ENCODE measurements at regions not wholly inside any gene's neighbourhood (a gene's known extent, or its start where the extent isn't known, plus 50 kb on each side); places are given as distances from the start of the nearest gene placed in this dataset.

DNA sequence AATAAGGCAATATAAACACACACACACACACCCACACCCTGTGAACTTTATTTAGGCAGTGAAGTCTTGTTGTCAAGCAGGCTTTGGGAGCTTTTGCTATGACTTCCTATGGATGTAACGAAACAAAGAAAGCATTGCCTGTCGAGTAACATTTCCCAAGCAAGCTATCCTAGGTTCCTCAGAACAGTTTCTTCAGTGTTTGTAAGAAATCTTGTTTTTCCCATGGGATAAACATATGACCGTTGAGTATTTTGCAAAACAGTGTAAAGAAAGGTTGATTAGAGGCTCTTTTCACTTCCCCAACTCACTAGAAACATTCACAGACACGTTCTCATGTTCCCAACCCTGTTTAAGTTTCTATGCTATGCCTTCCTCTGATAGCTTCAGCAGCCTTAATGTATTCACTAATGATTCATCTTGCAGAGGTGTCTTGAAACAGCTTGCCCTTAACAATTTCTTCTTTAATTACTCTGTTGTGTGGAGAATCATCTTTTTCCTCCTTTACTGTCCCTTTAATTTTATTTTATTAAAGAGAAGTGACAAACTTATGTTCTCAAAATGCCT lies 1947.1 kb upstream of the TENM3 start:
- no peaks in the 10 kb centered on the region for H3K4me1 ChIP-seq (ENCODE audit: control insufficient read depth, insufficient read depth, low read length)
- H3K9me3 ChIP-seq (replicated peaks; ENCODE audit: control insufficient read depth, low read depth, low read length), result no peaks in the 10 kb centered on the region
- DNase-seq, result no peak
- no peak overlapping the region for H3K27ac ChIP-seq (ENCODE audit: low read length)
- H3K36me3 ChIP-seq (ENCODE audit: control insufficient read depth, insufficient read depth, low read length), result no peaks in the 10 kb centered on the region
- WGBS (ENCODE audit: insufficient coverage), result no CpG with 5 or more reads among the region's 4 CpGs
- no peak overlapping the region for H3K4me3 ChIP-seq (ENCODE audit: low read length)
- no peaks in the 10 kb centered on the region for H3K27me3 ChIP-seq (ENCODE audit: control insufficient read depth, insufficient read depth, low read length)

DNA sequence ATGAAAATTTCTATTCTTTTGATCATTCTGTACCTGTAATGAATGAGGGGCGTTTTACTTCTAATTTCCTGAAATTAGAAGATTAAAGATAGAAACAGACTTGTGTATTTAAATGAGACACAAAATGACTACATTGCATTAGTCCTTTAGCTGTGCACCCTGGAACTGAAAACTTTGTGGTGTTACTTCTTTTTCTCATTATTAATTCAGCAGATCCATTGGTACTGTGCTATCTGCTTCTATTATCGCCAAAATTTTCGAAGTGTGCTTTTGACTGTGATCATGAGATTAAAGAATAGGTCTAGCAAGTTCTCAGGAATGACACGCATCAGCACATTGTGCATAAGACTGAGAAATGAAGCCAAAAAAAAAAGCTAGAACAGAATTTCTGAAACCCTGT lies 1938.9 kb upstream of the TENM3 start:
- no peaks in the 10 kb centered on the region for H3K9me3 ChIP-seq (replicated peaks; ENCODE audit: control insufficient read depth, low read depth, low read length)
- H3K4me3 ChIP-seq (ENCODE audit: low read length), result no peak overlapping the region
- no peaks in the 10 kb centered on the region for H3K4me1 ChIP-seq (ENCODE audit: control insufficient read depth, insufficient read depth, low read length)
- WGBS (ENCODE audit: insufficient coverage), result 75% methylated on average over 2 of the region's 4 CpGs
- no peak overlapping the region for H3K27ac ChIP-seq (ENCODE audit: low read length)
- H3K36me3 ChIP-seq (ENCODE audit: control insufficient read depth, insufficient read depth, low read length), result no peaks in the 10 kb centered on the region
- no peaks in the 10 kb centered on the region for H3K27me3 ChIP-seq (ENCODE audit: control insufficient read depth, insufficient read depth, low read length)
- DNase-seq, result no peak

DNA sequence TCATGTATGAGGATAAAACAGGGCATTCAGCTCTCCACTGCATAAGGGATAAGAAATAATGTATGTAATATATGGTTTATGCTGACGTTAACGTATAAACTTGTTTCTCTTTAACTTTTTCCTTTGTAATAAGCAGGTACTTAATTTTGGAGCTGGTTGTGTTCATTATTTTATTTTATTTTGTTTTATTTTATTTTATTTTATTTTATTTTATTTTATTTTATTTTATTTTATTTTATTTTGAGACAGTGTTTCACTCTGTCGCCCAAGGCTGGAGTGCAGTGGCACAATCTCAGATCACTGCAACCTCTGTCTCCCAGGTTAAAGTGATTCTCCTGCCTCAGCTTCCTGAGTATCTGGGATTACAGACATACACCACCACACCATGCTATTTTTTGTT lies 1932.6 kb upstream of the TENM3 start:
- H3K4me3 ChIP-seq (ENCODE audit: low read length), result no peak overlapping the region
- no peaks in the 10 kb centered on the region for H3K36me3 ChIP-seq (ENCODE audit: control insufficient read depth, insufficient read depth, low read length)
- no CpG with 5 or more reads among the region's 3 CpGs for WGBS (ENCODE audit: insufficient coverage)
- no peak overlapping the region for H3K27ac ChIP-seq (ENCODE audit: low read length)
- no peaks in the 10 kb centered on the region for H3K27me3 ChIP-seq (ENCODE audit: control insufficient read depth, insufficient read depth, low read length)
- no peaks in the 10 kb centered on the region for H3K9me3 ChIP-seq (replicated peaks; ENCODE audit: control insufficient read depth, low read depth, low read length)
- no peaks in the 10 kb centered on the region for H3K4me1 ChIP-seq (ENCODE audit: control insufficient read depth, insufficient read depth, low read length)
- DNase-seq, result no peak

GRCh38 chr4:180314972-180315371 lies 1928.2 kb upstream of the TENM3 start:
- no peak for DNase-seq
- no peaks in the 10 kb centered on the region for H3K36me3 ChIP-seq (ENCODE audit: control insufficient read depth, insufficient read depth, low read length)
- WGBS (ENCODE audit: insufficient coverage), result no CpG with 5 or more reads among the region's 5 CpGs
- H3K27me3 ChIP-seq (ENCODE audit: control insufficient read depth, insufficient read depth, low read length), result no peaks in the 10 kb centered on the region
- H3K9me3 ChIP-seq (replicated peaks; ENCODE audit: control insufficient read depth, low read depth, low read length), result no peaks in the 10 kb centered on the region
- H3K27ac ChIP-seq (ENCODE audit: low read length), result no peak overlapping the region
- no peaks in the 10 kb centered on the region for H3K4me1 ChIP-seq (ENCODE audit: control insufficient read depth, insufficient read depth, low read length)
- no peak overlapping the region for H3K4me3 ChIP-seq (ENCODE audit: low read length)

DNA sequence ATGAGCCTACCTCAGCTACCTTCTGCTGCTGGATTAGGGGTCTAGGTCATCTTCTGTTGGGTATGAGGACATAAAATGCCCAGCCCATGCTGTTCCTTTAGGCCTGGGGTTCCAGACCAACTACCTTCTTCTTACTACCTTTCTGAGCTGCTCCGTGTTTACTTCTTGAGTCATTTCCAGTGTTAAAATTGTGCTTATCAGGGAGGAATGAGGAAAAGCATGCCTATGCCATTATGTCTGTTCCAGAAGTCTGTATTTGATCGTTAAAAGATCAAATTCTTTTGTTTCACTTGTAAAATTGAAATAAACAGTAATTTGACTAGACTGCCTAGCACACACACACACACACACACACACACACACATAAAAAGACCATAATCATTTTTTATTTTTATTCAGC lies 1912.7 kb upstream of the TENM3 start:
- no peak for DNase-seq
- Histone ChIP-seq H3K4me1 (ENCODE audit: control insufficient read depth, insufficient read depth, low read length) (no peaks in the 10 kb centered on the region), H3K4me3 (ENCODE audit: low read length) (no peak overlapping the region), H3K27ac (ENCODE audit: low read length) (no peak overlapping the region), H3K36me3 (ENCODE audit: control insufficient read depth, insufficient read depth, low read length) (no peaks in the 10 kb centered on the region), H3K27me3 (ENCODE audit: control insufficient read depth, insufficient read depth, low read length) (no peaks in the 10 kb centered on the region), H3K9me3 (replicated peaks; ENCODE audit: control insufficient read depth, low read depth, low read length) (no peaks in the 10 kb centered on the region)
- WGBS (ENCODE audit: insufficient coverage), result no CpG with 5 or more reads among the region's 2 CpGs

DNA sequence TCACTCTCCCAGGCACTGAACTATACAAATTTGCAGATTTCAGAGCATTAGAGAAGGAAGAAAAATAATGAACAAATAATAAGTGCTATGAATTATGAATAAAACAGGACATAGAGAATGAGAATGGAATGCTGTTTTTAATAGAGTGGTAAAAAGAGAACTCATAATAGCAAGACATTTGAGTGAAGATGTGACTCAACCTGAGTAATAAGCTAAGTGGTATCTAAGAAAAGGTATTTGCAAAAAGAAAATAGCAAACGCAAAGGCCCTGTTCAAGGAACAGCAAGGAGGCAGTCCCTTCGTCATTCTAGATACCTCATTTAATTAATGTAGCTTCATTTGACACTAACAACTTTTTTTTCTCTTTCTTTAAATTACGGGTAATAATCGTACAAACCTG lies 1910.0 kb upstream of the TENM3 start:
- WGBS (ENCODE audit: insufficient coverage), result no CpG with 5 or more reads among the region's 4 CpGs
- Histone ChIP-seq H3K4me1 (ENCODE audit: control insufficient read depth, insufficient read depth, low read length) (no peaks in the 10 kb centered on the region), H3K9me3 (replicated peaks; ENCODE audit: control insufficient read depth, low read depth, low read length) (no peaks in the 10 kb centered on the region)

DNA sequence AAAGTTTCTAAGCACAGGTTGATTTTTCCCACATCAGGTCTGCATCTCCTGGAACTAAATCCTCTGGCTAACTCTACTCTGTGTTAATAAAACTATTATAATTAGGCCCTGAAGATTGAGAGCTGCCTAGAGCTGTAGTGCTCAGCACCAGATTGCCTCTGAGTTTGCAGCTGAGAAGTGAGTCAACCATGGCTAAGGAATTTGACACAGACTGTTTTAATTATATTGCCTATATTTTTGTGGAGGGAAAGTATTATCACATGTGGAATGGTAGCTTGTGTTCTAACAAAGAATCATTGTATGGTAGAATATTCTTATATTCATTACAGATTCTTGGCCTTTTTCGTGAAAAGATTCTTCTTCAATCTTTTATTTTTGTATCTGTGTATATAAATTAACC lies 1907.6 kb upstream of the TENM3 start:
- WGBS (ENCODE audit: insufficient coverage), result no CpG with 5 or more reads among the region's 1 CpG
- DNase-seq, result peak; percentile 7
- Histone ChIP-seq H3K9me3 (replicated peaks; ENCODE audit: control insufficient read depth, low read depth, low read length) (no peaks in the 10 kb centered on the region), H3K4me1 (ENCODE audit: control insufficient read depth, insufficient read depth, low read length) (no peaks in the 10 kb centered on the region), H3K4me3 (ENCODE audit: low read length) (no peak overlapping the region), H3K36me3 (ENCODE audit: control insufficient read depth, insufficient read depth, low read length) (no peaks in the 10 kb centered on the region), H3K27me3 (ENCODE audit: control insufficient read depth, insufficient read depth, low read length) (no peaks in the 10 kb centered on the region), H3K27ac (ENCODE audit: low read length) (no peak overlapping the region)

More for the DNA sequence above, 1910.0 kb upstream of the TENM3 start:
- Histone ChIP-seq H3K27ac (ENCODE audit: low read length) (no peak overlapping the region), H3K36me3 (ENCODE audit: control insufficient read depth, insufficient read depth, low read length) (no peaks in the 10 kb centered on the region), H3K27me3 (ENCODE audit: control insufficient read depth, insufficient read depth, low read length) (no peaks in the 10 kb centered on the region), H3K4me3 (ENCODE audit: low read length) (no peak overlapping the region)
- no peak for DNase-seq

- no peaks in the 10 kb centered on the region for H3K36me3 ChIP-seq (ENCODE audit: control insufficient read depth, insufficient read depth, low read length)
- H3K4me1 ChIP-seq (ENCODE audit: control insufficient read depth, insufficient read depth, low read length), result no peaks in the 10 kb centered on the region
- WGBS (ENCODE audit: insufficient coverage), result 88% methylated on average over 1 of the region's 1 CpG
These were observed 1906.6 kb upstream of the TENM3 start for GRCh38 chr4:180336494-180337090.

DNA sequence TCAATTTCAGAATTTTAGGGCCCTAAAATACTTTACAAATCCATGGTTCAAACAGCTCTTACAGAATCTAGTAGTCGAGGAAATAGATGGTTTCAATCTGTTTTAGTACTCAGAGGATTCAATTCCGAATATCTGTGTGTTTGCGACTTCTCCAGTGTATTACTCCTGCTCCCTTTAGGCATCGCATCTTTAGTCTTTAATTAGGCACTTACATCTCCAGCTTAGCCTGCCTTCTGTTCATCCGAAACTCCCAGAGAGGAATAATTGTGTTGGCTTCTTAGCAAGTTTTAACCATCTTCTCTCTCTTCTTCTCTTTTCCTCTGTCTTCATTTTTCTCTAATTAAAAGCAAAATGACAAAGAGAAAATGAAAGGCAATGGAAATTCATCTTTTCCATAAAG lies 1901.3 kb upstream of the TENM3 start:
- DNase-seq, result no peak
- WGBS (ENCODE audit: insufficient coverage), result no CpG with 5 or more reads among the region's 5 CpGs
- Histone ChIP-seq H3K4me1 (ENCODE audit: control insufficient read depth, insufficient read depth, low read length) (no peaks in the 10 kb centered on the region), H3K27me3 (ENCODE audit: control insufficient read depth, insufficient read depth, low read length) (no peaks in the 10 kb centered on the region), H3K27ac (ENCODE audit: low read length) (no peak overlapping the region), H3K9me3 (replicated peaks; ENCODE audit: control insufficient read depth, low read depth, low read length) (no peaks in the 10 kb centered on the region), H3K4me3 (ENCODE audit: low read length) (no peak overlapping the region), H3K36me3 (ENCODE audit: control insufficient read depth, insufficient read depth, low read length) (no peaks in the 10 kb centered on the region)

More at GRCh38 chr4:180336494-180337090, 1906.6 kb upstream of the TENM3 start:
- H3K9me3 ChIP-seq (replicated peaks; ENCODE audit: control insufficient read depth, low read depth, low read length), result no peaks in the 10 kb centered on the region
- H3K27me3 ChIP-seq (ENCODE audit: control insufficient read depth, insufficient read depth, low read length), result no peaks in the 10 kb centered on the region
- H3K4me3 ChIP-seq (ENCODE audit: low read length), result no peak overlapping the region
- H3K27ac ChIP-seq (ENCODE audit: low read length), result no peak overlapping the region
- DNase-seq, result no peak

- Histone ChIP-seq H3K27ac (ENCODE audit: low read length) (no peak overlapping the region), H3K4me3 (ENCODE audit: low read length) (no peak overlapping the region), H3K4me1 (ENCODE audit: control insufficient read depth, insufficient read depth, low read length) (no peaks in the 10 kb centered on the region), H3K27me3 (ENCODE audit: control insufficient read depth, insufficient read depth, low read length) (no peaks in the 10 kb centered on the region), H3K9me3 (replicated peaks; ENCODE audit: control insufficient read depth, low read depth, low read length) (no peaks in the 10 kb centered on the region), H3K36me3 (ENCODE audit: control insufficient read depth, insufficient read depth, low read length) (no peaks in the 10 kb centered on the region)
- WGBS (ENCODE audit: insufficient coverage), result no CpG with 5 or more reads among the region's 2 CpGs
- peak; percentile 5 for DNase-seq
These were observed 1892.3 kb upstream of the TENM3 start for GRCh38 chr4:180350901-180351300.

GRCh38 chr4:180356766-180357165 lies 1886.4 kb upstream of the TENM3 start:
- Histone ChIP-seq H3K4me1 (ENCODE audit: control insufficient read depth, insufficient read depth, low read length) (no peaks in the 10 kb centered on the region), H3K36me3 (ENCODE audit: control insufficient read depth, insufficient read depth, low read length) (no peaks in the 10 kb centered on the region), H3K27me3 (ENCODE audit: control insufficient read depth, insufficient read depth, low read length) (no peaks in the 10 kb centered on the region), H3K9me3 (replicated peaks; ENCODE audit: control insufficient read depth, low read depth, low read length) (no peaks in the 10 kb centered on the region), H3K27ac (ENCODE audit: low read length) (no peak overlapping the region), H3K4me3 (ENCODE audit: low read length) (no peak overlapping the region)
- DNase-seq, result no peak

Measured in muscle of leg (tissue), 3 donors.